ENCODE measurements at regions not wholly inside any gene's neighbourhood (a gene's known extent, or its start where the extent isn't known, plus 50 kb on each side); places are given as distances from the start of the nearest gene placed in this dataset.
"Not testable (repeated sequence)": the region's sequence is repeated elsewhere in the genome, so short reads cannot be mapped to it uniquely, and the experiment has no call there.

- no peak overlapping the region for H3K4me3 ChIP-seq (ENCODE audit: low read depth, low read length)
- DNase-seq (ENCODE audit: low read depth): no peak
- no peak for TF ChIP-seq CTCF (conservative IDR thresholded peaks at IDR 0.05; ENCODE audit: low read depth, low read length)
Observed at GRCh38 chr16:66175636-66176035, 190.9 kb upstream of the CDH5 start.

GRCh38 chr16:66175058-66175457 is 191.4 kb upstream of the CDH5 start:
- H3K4me3 ChIP-seq (ENCODE audit: low read depth, low read length): no peak overlapping the region
- DNase-seq (ENCODE audit: low read depth): no peak
- TF ChIP-seq CTCF (conservative IDR thresholded peaks at IDR 0.05; ENCODE audit: low read depth, low read length): no peak

- H3K4me3 ChIP-seq (ENCODE audit: low read depth, low read length); DNase-seq (ENCODE audit: low read depth): not testable (repeated sequence)
Observed at GRCh38 chr16:66173796-66174195, 192.7 kb upstream of the CDH5 start.

- DNase-seq (ENCODE audit: low read depth); H3K4me3 ChIP-seq (ENCODE audit: low read depth, low read length): not testable (repeated sequence)
Observed at GRCh38 chr16:66173181-66173580, 193.3 kb upstream of the CDH5 start.

- no peak overlapping the region for H3K4me3 ChIP-seq (ENCODE audit: low read depth, low read length)
- no peak for DNase-seq (ENCODE audit: low read depth)
- no peak for TF ChIP-seq CTCF (conservative IDR thresholded peaks at IDR 0.05; ENCODE audit: low read depth, low read length)
Observed at GRCh38 chr16:66172463-66172862, 194.0 kb upstream of the CDH5 start.

- no peak for TF ChIP-seq CTCF (conservative IDR thresholded peaks at IDR 0.05; ENCODE audit: low read depth, low read length)
- no peak overlapping the region for H3K4me3 ChIP-seq (ENCODE audit: low read depth, low read length)
- DNase-seq (ENCODE audit: low read depth): no peak
Observed at GRCh38 chr16:66171578-66171977, 194.9 kb upstream of the CDH5 start.

GRCh38 chr16:66170989-66171388 is 195.5 kb upstream of the CDH5 start:
- TF ChIP-seq CTCF (conservative IDR thresholded peaks at IDR 0.05; ENCODE audit: low read depth, low read length): no peak
- H3K4me3 ChIP-seq (ENCODE audit: low read depth, low read length): no peak overlapping the region
- DNase-seq (ENCODE audit: low read depth): no peak

- no peak overlapping the region for H3K4me3 ChIP-seq (ENCODE audit: low read depth, low read length)
- TF ChIP-seq CTCF (conservative IDR thresholded peaks at IDR 0.05; ENCODE audit: low read depth, low read length): no peak
Observed at GRCh38 chr16:66169817-66170216, 196.7 kb upstream of the CDH5 start.

More at GRCh38 chr16:66169817-66170216, 196.7 kb upstream of the CDH5 start:
- no peak for DNase-seq (ENCODE audit: low read depth)
